IPS-18a (cell line): ENCODE measurements at regions not wholly inside any gene's neighbourhood (a gene's known extent, or its start where the extent isn't known, plus 50 kb on each side); places are given as distances from the start of the nearest gene placed in this dataset.

Experiments used
- H3K27ac ChIP-seq: one replicate; pipeline ENCODE4 v1.5.1; 2013; ENCODE audit warnings: low read length
- H3K27me3 ChIP-seq: one replicate; pipeline ENCODE4 v1.6.1; 2013; ENCODE audit warnings: mild to moderate bottlenecking, low read length; ENCODE audit not compliant: control insufficient read depth, insufficient read depth
- H3K36me3 ChIP-seq: one replicate; pipeline ENCODE4 v1.6.1; 2013; ENCODE audit warnings: low read depth, low read length; ENCODE audit not compliant: control insufficient read depth
- H3K4me1 ChIP-seq: one replicate; pipeline ENCODE4 v1.6.1; 2013; ENCODE audit warnings: low read depth, low read length; ENCODE audit not compliant: control insufficient read depth
- H3K4me3 ChIP-seq: one replicate; pipeline ENCODE4 v1.5.1; 2013; ENCODE audit warnings: low read length
- H3K9ac ChIP-seq: one replicate; pipeline ENCODE4 v1.6.1; 2013; ENCODE audit warnings: mild to moderate bottlenecking, low read length, moderate library complexity
- H3K9me3 ChIP-seq: one replicate; pipeline ENCODE4 v1.6.1; 2013; ENCODE audit warnings: low read depth, low read length; ENCODE audit not compliant: control insufficient read depth

DNA sequence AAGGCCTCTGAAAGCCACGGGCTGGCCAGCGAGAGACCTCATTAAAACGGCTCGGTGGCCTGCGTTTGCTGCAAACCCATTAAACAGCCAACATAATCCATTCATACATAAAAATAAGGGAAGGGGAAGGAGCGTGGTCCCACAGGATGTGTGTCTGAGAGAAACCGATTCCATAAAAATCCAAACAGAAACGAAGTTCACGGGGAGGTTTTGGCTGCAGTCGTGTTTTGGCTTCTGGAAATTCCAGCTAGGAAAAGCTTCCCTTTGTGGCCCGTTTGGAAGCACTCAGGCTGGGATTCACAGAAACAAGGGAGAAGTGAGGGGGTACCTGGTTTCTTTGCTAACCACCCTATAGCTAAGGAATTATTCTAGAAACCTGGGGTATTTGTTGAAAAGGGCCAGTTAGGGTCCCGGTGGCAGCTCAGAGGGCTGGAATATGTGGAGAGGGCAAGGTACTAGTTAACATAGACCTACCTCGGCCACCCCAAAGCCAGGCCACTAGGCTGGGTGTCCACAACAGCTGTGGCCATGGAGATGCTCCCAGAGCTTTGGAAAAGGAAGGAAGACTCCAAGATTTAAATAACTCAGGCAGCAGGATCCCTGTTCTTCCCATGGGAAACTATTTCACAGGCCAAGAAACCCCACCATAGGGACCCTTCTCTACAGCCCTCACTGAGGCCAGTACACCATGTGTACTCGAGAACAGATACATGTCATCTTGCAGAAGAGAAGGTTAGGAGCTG, 166.8 kb downstream of the BCOR start:
- Histone ChIP-seq H3K27me3 (no peaks in the 10 kb centered on the region), H3K4me3 (no peak overlapping the region), H3K4me1 (peaks cover 10% of the 10 kb centered on the region), H3K27ac (no peak overlapping the region), H3K36me3 (no peaks in the 10 kb centered on the region), H3K9ac (no peak overlapping the region), H3K9me3 (no peaks in the 10 kb centered on the region)

DNA sequence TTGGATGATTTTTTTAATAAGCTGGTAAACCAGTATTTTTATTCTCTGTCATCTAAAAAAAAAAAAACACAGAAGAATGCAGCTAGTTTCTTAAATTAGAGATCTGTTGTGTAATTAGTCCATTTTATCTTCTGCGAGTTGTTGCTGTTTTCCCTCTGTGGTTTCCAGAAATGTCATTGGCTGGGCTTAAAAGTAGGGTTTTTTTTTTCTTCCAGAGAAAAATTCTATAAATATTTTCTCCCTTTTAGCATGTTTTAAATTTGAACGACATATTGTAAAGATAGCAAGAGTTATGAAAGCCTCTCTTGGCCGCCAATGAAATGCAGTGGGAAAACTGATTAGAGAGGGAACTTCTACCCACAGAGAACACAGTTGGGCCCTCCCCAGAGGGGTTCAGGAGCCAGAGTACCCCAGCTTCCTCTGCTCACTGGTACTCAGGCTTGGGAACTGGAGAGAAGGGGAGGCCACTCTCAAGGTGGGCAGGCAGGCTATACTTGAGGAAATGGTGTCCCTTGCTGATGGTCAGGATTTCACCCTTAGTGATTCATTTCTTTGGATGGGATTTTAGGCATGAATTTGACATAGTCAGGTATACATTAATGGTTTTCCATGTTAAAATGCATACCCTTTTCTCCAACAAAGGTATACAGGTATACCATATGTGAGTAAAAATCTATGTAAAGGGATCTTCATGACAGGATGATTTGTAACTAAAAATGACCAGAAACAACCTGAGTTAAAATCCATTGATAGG, 166.1 kb downstream of the BCOR start:
- Histone ChIP-seq H3K9ac (no peak overlapping the region), H3K9me3 (no peaks in the 10 kb centered on the region), H3K4me1 (peaks cover 10% of the 10 kb centered on the region), H3K36me3 (no peaks in the 10 kb centered on the region), H3K4me3 (no peak overlapping the region), H3K27me3 (no peaks in the 10 kb centered on the region), H3K27ac (no peak overlapping the region)

DNA sequence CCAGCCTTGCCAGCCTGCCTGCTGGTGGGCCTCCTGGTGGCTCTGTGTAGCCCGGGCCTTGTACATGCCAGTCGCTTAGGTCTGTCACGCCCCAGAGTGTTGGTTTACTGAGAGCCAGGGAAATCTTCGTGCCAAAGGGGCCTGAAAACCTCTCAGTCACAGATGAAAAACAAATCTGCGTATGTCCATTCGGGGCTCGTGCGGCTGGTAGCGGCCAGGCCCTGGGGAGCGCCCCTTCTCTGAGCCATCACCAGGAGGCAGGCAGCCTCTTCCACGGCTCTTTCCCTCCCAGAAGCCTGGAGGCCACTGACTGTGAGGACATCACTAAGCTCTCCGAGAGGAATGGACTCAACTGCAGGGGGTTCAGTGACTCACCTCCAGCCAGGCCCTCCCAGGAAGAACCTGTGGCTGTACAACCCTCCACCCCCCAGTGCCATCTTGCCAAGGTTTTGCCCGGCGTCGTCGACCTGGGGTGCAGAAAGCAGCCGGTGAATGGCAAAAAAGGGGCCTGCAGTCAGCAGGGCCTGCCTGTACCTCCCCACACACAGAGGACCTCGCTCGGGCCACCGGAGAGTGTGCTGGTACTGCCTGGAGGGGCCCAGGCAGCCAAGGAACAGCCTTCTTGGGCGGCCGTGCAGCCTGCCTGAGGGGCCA, 162.2 kb downstream of the BCOR start:
- Histone ChIP-seq H3K9ac (no peak overlapping the region), H3K4me1 (no peaks in the 10 kb centered on the region)

DNA sequence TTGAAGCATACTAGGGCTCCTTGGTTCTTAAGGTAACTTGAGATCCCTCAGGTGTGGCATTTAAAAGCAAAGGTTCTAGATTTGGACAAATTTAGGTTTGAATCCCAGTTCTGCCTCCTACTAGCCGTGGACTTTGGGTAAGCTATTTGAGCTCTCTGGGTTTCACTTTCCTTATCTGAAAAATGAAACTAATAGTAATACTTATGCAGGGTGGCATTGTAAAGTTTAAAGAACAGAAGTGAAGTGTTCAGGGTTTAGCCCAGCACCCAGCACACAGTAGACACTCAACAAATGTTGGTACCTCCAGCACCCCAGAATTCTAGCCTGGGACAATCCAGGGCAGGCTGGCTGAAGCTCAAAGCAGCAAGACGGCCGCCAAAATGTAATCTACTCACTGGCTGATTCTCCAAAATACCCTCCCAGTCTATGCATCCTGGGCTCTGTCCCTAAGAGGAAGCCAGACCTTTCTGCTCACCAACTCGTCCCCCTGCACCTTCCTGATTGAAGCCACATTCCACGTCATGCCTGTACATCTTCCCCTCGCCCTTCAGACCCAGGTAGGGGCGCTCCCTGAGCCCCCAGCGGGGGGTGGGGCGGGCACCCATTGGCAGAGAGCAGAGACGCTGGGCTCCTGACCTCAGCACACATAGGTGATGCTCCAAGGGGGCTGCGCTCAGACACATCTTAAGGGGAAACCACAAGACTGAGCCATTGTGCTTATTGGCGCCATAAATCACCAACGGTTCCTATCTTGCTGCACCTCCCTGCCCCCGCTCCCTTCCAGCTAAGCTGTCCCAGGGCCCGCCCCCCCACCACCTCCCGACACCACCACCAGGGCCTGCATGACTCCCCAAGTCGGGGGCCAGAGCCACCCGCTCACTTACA, 160.6 kb downstream of the BCOR start:
- Histone ChIP-seq H3K27ac (no peak overlapping the region), H3K9ac (no peak overlapping the region), H3K4me1 (peaks cover 8% of the 10 kb centered on the region)

More for the DNA sequence above, 162.2 kb downstream of the BCOR start:
- H3K27ac ChIP-seq: no peak overlapping the region
- H3K4me3 ChIP-seq: no peak overlapping the region
- no peaks in the 10 kb centered on the region for H3K9me3 ChIP-seq
- no peaks in the 10 kb centered on the region for H3K27me3 ChIP-seq
- no peaks in the 10 kb centered on the region for H3K36me3 ChIP-seq

DNA sequence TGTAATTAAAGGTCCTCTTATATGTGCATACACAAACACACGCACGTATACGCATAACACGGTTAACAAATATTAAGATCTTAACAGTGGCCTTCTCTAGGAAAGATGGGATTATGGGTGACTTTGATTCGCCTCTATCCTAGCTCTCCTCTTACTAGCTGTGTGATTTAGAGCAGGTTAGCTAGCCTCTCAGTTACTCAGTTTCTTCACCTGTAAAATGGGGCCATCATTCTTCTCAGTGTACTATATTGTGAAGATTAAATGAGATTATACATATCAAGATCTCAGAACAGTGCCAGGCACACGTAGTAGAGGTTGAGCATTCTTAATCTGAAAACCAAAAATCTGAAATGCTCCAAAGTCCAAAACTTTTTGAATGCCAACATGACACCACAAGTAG, 159.3 kb downstream of the BCOR start:
- H3K4me1 ChIP-seq: peaks cover 8% of the 10 kb centered on the region
- H3K27ac ChIP-seq: no peak overlapping the region
- no peak overlapping the region for H3K4me3 ChIP-seq
- no peaks in the 10 kb centered on the region for H3K27me3 ChIP-seq
- no peaks in the 10 kb centered on the region for H3K36me3 ChIP-seq
- H3K9me3 ChIP-seq: no peaks in the 10 kb centered on the region
- no peak overlapping the region for H3K9ac ChIP-seq

More for the DNA sequence above, 160.6 kb downstream of the BCOR start:
- H3K4me3 ChIP-seq: no peak overlapping the region
- no peaks in the 10 kb centered on the region for H3K27me3 ChIP-seq
- no peaks in the 10 kb centered on the region for H3K36me3 ChIP-seq
- H3K9me3 ChIP-seq: no peaks in the 10 kb centered on the region

DNA sequence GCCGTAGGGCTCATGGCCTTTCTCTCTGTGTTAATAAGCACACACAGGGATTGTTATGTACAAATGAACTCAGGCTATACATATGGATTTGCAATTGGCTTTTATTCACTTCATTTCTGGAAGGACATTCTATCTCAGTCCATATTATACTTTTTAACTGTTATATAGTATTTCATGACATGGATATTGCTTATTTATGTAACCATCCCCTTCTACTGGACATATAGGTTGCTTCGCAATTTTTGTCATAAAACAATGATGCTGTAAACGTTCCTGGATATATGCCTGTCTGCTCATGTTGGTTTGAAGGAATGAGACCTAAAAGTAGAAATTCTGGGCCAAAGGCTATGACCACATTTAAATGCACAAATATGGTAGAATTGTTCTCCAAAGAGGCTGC, 158.1 kb downstream of the BCOR start:
- Histone ChIP-seq H3K27me3 (no peaks in the 10 kb centered on the region), H3K27ac (no peak overlapping the region), H3K9me3 (no peaks in the 10 kb centered on the region), H3K4me1 (peaks cover 8% of the 10 kb centered on the region), H3K9ac (no peak overlapping the region), H3K36me3 (no peaks in the 10 kb centered on the region), H3K4me3 (no peak overlapping the region)

DNA sequence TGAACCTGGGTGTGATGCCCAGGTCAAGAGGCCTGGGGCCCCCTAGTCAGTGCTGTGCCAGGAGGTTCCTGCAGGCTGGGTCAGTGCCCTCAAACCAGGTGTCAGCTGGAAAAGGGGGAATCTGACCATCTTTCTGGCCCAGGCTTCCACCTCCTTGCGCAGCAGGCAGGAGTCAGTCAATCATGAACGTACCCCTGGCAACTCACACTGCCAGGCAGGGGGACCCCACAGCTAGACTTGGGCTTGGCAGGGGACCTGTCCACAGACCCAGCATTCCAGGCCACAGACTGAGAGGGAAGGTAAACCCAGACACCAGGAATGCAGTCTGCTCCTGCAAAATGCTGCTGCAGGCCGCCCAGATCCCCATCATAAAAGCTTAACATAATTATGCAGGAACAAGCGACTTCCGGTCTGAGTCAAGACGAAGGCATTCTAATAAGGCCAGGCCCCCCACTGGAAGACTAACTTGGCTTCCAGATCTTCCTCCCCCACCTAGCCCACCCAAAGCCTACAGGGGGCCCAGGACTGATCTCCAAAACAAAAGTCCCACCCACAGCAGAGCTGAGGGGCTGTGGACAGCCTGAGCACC, 156.3 kb downstream of the BCOR start:
- Histone ChIP-seq H3K4me3 (no peak overlapping the region), H3K9ac (no peak overlapping the region), H3K27me3 (no peaks in the 10 kb centered on the region), H3K4me1 (peaks cover 8% of the 10 kb centered on the region), H3K36me3 (no peaks in the 10 kb centered on the region), H3K9me3 (no peaks in the 10 kb centered on the region), H3K27ac (no peak overlapping the region)

DNA sequence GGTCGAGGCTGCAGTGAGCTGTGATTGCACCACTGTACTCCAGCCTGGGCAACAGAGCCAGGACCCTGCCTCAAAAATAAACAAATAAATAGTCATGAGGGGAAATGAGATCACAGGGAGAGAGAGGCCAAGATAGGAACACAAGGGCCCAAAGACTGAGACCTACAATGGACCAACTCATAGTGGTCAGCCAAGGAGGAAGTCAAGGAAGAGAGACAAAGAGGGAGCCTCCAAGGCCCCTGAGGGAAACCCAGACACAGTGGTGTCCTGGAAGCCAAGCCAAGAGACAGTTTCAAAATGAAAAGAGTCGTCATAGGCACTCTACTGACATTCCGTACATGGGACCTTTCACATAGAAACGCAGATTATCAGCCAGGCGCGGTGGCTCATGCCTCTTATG, 153.3 kb downstream of the BCOR start:
- no peaks in the 10 kb centered on the region for H3K9me3 ChIP-seq
- H3K4me3 ChIP-seq: no peak overlapping the region
- H3K27me3 ChIP-seq: no peaks in the 10 kb centered on the region
- H3K36me3 ChIP-seq: no peaks in the 10 kb centered on the region
- no peak overlapping the region for H3K27ac ChIP-seq
- H3K9ac ChIP-seq: no peak overlapping the region
- H3K4me1 ChIP-seq: peaks cover 13% of the 10 kb centered on the region

DNA sequence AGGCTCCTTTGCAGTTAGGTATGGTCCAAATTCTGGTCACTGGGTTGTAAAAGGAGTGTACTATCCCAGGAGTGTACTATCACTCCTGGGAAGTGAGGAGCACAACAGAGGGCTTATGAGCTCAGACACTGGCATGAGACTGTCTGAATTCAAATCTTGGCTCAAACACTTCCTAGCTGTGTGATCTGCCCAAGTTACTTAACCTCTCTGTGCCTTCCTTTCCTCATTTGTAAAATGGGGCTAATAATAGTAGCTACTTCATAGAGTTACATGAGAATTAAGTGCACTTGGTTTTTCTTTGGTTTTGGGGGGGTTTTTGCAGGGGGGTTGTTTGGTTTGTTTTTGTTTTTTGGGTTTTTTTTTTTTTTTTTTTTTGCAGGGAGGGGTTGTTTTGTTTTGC, 152.0 kb downstream of the BCOR start:
- H3K27me3 ChIP-seq: no peaks in the 10 kb centered on the region
- no peak overlapping the region for H3K27ac ChIP-seq
- peaks cover 13% of the 10 kb centered on the region for H3K4me1 ChIP-seq
- H3K9ac ChIP-seq: no peak overlapping the region
- H3K9me3 ChIP-seq: no peaks in the 10 kb centered on the region
- no peaks in the 10 kb centered on the region for H3K36me3 ChIP-seq
- H3K4me3 ChIP-seq: no peak overlapping the region

DNA sequence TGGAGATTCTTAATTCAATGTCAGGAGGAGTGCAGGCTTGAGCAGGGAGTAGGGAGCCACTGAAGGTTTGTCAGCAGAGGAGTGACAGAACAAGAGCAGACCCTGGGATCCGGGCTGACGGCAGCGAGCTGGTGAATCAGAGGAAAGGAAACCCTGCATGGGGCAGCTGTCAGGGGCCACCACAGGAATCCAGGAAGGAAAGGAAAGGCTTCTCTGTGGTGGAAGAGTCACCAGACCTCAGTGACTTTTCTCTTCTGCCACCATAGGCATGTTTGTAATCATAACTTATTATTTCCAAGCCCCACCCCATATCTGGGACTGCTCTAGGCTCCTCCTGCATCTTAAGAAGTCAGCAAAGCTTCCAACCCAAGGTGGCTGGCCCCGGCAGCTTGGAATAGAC, 150.9 kb downstream of the BCOR start:
- Histone ChIP-seq H3K9me3 (no peaks in the 10 kb centered on the region), H3K27me3 (no peaks in the 10 kb centered on the region), H3K27ac (no peak overlapping the region), H3K4me3 (no peak overlapping the region), H3K9ac (no peak overlapping the region), H3K36me3 (no peaks in the 10 kb centered on the region), H3K4me1 (peaks cover 5% of the 10 kb centered on the region)

DNA sequence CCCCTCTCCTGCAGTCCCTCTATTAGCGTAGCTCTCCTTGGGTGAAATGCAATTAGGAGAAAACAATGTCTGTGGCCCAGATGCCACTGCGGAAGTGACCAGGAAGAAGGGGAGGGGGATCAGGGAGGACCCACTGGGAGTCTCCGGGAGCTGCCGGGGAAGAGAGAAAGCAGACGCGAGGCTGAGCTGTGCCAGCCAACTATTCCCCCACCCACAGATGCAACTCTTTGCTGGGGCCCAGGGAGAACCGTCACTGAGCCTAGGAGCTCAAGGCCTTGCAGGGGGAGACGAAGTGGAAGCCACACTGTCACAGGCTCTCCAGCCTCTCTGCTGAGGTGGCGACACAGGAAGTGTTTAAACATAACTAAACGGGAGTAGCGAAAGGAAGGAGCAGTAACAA, 149.2 kb downstream of the BCOR start:
- Histone ChIP-seq H3K9ac (no peak overlapping the region), H3K27ac (no peak overlapping the region), H3K4me1 (peaks cover 4% of the 10 kb centered on the region)

More for the DNA sequence above, 149.2 kb downstream of the BCOR start:
- Histone ChIP-seq H3K4me3 (no peak overlapping the region), H3K27me3 (no peaks in the 10 kb centered on the region), H3K36me3 (no peaks in the 10 kb centered on the region), H3K9me3 (no peaks in the 10 kb centered on the region)
